ENCODE measurements at regions not wholly inside any gene's neighbourhood (a gene's known extent, or its start where the extent isn't known, plus 50 kb on each side); places are given as distances from the start of the nearest gene placed in this dataset.

DNA sequence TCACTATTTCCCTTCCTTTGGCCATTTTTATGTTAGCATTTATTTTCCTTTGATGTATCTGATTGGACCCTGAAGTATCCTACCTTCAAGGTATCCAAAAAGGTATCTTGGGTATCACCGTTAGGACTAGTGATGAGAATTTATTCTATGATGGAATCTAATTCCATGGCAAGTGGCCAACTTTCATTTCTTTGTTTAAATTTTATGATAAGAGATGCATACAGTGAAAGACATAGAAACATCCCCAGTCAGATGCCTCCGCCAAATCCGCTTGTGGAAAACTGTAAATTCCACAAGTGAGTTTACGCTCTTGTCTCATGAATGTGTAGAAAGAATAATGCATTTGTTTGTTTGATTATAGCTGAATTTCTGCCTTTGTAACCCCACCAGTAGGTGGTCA is 153.7 kb upstream of the NR2F2 start:
- no peak for ATAC-seq
- no peak for DNase-seq
- TF ChIP-seq, protein P1, sequence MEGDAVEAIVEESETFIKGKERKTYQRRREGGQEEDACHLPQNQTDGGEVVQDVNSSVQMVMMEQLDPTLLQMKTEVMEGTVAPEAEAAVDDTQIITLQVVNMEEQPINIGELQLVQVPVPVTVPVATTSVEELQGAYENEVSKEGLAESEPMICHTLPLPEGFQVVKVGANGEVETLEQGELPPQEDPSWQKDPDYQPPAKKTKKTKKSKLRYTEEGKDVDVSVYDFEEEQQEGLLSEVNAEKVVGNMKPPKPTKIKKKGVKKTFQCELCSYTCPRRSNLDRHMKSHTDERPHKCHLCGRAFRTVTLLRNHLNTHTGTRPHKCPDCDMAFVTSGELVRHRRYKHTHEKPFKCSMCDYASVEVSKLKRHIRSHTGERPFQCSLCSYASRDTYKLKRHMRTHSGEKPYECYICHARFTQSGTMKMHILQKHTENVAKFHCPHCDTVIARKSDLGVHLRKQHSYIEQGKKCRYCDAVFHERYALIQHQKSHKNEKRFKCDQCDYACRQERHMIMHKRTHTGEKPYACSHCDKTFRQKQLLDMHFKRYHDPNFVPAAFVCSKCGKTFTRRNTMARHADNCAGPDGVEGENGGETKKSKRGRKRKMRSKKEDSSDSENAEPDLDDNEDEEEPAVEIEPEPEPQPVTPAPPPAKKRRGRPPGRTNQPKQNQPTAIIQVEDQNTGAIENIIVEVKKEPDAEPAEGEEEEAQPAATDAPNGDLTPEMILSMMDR (IDR thresholded peaks at IDR 0.05), result no peak

DNA sequence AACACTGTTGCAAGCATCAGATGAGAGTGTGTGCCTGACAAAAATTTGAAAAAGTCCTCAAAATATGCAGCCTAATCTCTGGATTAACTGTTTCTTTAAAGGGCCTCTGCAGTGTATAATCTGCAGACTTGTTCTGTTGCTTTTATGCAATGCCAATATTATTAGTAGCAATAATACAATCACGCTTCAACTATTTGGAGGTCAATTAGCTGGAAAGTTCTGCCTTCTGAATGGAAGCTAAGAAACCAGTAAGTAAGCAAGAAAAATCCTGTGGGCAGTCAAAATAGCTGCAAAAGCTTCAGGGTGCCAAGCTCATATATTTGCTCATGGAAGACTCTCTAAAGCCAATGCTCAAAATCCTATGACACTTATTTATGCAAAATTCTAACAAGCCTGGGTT is 153.2 kb upstream of the NR2F2 start:
- Histone ChIP-seq H3K4me1 (peaks cover 0 to 5% of the 10 kb centered on the region in 2 donors), H3K36me3 (no peaks in the 10 kb centered on the region), H3K9me3 (no peaks in the 10 kb centered on the region), H3K27me3 (no peaks in the 10 kb centered on the region), H3K27ac (no peak overlapping the region), H3K4me3 (no peak overlapping the region)
- intact Hi-C loops (cut with DNase I), result no loop called here
- DNase-seq (no peak), ATAC-seq (no peak)
- TF ChIP-seq, protein P1 (IDR thresholded peaks at IDR 0.05), result no peak

More for the DNA sequence above, 153.7 kb upstream of the NR2F2 start:
- H3K4me1 ChIP-seq, result peaks cover 0 to 9% of the 10 kb centered on the region in 2 donors
- intact Hi-C loops (cut with DNase I), result no loop called here
- no peaks in the 10 kb centered on the region for H3K27me3 ChIP-seq
- H3K9me3 ChIP-seq, result no peaks in the 10 kb centered on the region
- H3K36me3 ChIP-seq, result no peaks in the 10 kb centered on the region
- no peak overlapping the region for H3K27ac ChIP-seq
- H3K4me3 ChIP-seq, result no peak overlapping the region

- Histone ChIP-seq H3K27me3 (no peaks in the 10 kb centered on the region), H3K36me3 (no peaks in the 10 kb centered on the region), H3K4me1 (peaks cover 0 to 5% of the 10 kb centered on the region in 2 donors), H3K4me3 (no peak overlapping the region), H3K27ac (no peak overlapping the region), H3K9me3 (no peaks in the 10 kb centered on the region)
- ATAC-seq (no peak), DNase-seq (no peak)
- intact Hi-C loops (cut with DNase I), result no loop called here
- TF ChIP-seq, protein P1 (IDR thresholded peaks at IDR 0.05), result no peak
Measured at GRCh38 chr15:96180087-96180748, 150.3 kb upstream of the NR2F2 start.

DNA sequence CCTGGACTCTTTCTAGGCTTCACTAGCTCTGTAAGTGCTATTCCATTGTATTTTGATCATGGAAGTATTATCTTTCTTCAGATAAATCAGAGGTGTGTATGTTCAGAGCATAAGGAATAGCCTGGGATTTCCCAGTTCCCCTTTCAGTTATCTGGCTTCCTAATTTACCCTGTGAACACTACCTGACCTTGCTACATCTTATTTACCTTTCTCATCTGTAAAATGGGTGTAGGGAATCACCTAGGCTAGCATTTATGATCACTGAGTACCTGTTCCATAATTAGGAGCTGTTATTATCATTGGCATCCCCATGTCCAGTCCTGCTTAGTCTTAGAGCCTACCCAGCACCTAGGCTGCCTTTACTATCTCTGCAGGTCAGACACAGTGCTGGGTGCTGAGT is 149.3 kb upstream of the NR2F2 start:
- DNase-seq (no peak), ATAC-seq (no peak)
- no peaks in the 10 kb centered on the region for H3K27me3 ChIP-seq
- H3K4me3 ChIP-seq, result no peak overlapping the region
- TF ChIP-seq, protein P1 (IDR thresholded peaks at IDR 0.05), result no peak
- no peaks in the 10 kb centered on the region for H3K36me3 ChIP-seq
- intact Hi-C loops (cut with DNase I), result no loop called here
- H3K4me1 ChIP-seq, result peaks cover 0 to 5% of the 10 kb centered on the region in 2 donors
- no peaks in the 10 kb centered on the region for H3K9me3 ChIP-seq
- H3K27ac ChIP-seq, result peak overlapping the region; percentile 49 to 60

DNA sequence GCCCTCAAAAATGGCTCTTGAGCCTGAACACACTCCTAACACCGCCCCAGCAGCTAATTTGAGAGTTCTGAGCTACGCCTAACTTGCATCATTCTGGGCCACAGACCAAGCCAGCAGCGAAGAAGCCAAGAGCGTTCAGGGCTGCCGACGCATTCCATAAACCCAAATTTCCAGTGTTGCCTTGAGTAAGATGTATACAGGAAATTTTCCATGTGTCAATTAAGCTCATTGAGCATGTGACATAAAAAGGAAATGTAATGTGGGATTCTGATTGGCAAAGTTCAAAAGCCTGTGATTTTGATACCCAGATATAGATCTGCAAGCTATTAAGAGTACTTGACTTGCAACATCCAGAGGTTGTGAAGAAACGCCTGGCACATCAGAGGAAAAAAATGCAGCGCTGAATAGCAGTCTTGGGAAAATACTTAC is 148.6 kb upstream of the NR2F2 start:
- intact Hi-C loops (cut with DNase I), result no loop called here
- Histone ChIP-seq H3K27me3 (no peaks in the 10 kb centered on the region), H3K4me3 (no peak overlapping the region), H3K9me3 (no peaks in the 10 kb centered on the region), H3K36me3 (no peaks in the 10 kb centered on the region), H3K4me1 (peaks cover 0 to 5% of the 10 kb centered on the region in 2 donors), H3K27ac (peak overlapping the region; percentile 49 to 60)
- peak; percentile 90 for ATAC-seq
- TF ChIP-seq, protein P1 (IDR thresholded peaks at IDR 0.05), result no peak
- peak in 3 of 4 donors; percentile 73 to 90 (median 87) for DNase-seq
